ENCODE measurements at regions not wholly inside any gene's neighbourhood (a gene's known extent, or its start where the extent isn't known, plus 50 kb on each side); places are given as distances from the start of the nearest gene placed in this dataset.
A peak's percentile ranks its signal among the peaks of the same experiment; 100 is the strongest.
"Not testable (repeated sequence)": the region's sequence is repeated elsewhere in the genome, so short reads cannot be mapped to it uniquely, and the experiment has no call there.

- no peak for DNase-seq (ENCODE audit: low read depth)
Observed at GRCh38 chr13:44783994-44784707, 205.1 kb downstream of the NUFIP1 start.

GRCh38 chr13:44780591-44781280, 204.6 kb upstream of the TSC22D1 start:
- DNase-seq (ENCODE audit: low read depth) = peak; percentile 31

- DNase-seq (ENCODE audit: low read depth) = no peak
Observed at GRCh38 chr13:44778761-44779484, 202.8 kb upstream of the TSC22D1 start.

GRCh38 chr13:44775290-44775689, 199.2 kb upstream of the TSC22D1 start:
- not testable (repeated sequence) for DNase-seq (ENCODE audit: low read depth)

GRCh38 chr13:44770951-44771350, 194.8 kb upstream of the TSC22D1 start:
- peak; percentile 96 for DNase-seq (ENCODE audit: low read depth)

- no peak for DNase-seq (ENCODE audit: low read depth)
Observed at GRCh38 chr13:44769686-44770085, 193.6 kb upstream of the TSC22D1 start.

GRCh38 chr13:44768775-44769581, 192.8 kb upstream of the TSC22D1 start:
- no peak for DNase-seq (ENCODE audit: low read depth)

GRCh38 chr13:44768239-44768638, 192.1 kb upstream of the TSC22D1 start:
- no peak for DNase-seq (ENCODE audit: low read depth)

- no peak for DNase-seq (ENCODE audit: low read depth)
Observed at GRCh38 chr13:44765001-44765471, 188.9 kb upstream of the TSC22D1 start.

GRCh38 chr13:44764302-44764692, 188.2 kb upstream of the TSC22D1 start:
- DNase-seq (ENCODE audit: low read depth) = peak; percentile 76

GRCh38 chr13:44763615-44764301, 187.6 kb upstream of the TSC22D1 start:
- DNase-seq (ENCODE audit: low read depth) = peak; percentile 66

- no peak for DNase-seq (ENCODE audit: low read depth)
Observed at GRCh38 chr13:44762911-44763310, 186.8 kb upstream of the TSC22D1 start.

GRCh38 chr13:44760434-44760833, 184.3 kb upstream of the TSC22D1 start:
- DNase-seq (ENCODE audit: low read depth) = no peak

GRCh38 chr13:44759384-44760360, 183.5 kb upstream of the TSC22D1 start:
- DNase-seq (ENCODE audit: low read depth) = peak; percentile 45

- peak; percentile 81 for DNase-seq (ENCODE audit: low read depth)
Observed at GRCh38 chr13:44758630-44759383, 182.7 kb upstream of the TSC22D1 start.

- no peak for DNase-seq (ENCODE audit: low read depth)
Observed at GRCh38 chr13:44757671-44758070, 181.5 kb upstream of the TSC22D1 start.

- DNase-seq (ENCODE audit: low read depth) = peak; percentile 18
Observed at GRCh38 chr13:44756276-44756810, 180.2 kb upstream of the TSC22D1 start.

GRCh38 chr13:44755872-44756271, 179.7 kb upstream of the TSC22D1 start:
- peak; percentile 96 for DNase-seq (ENCODE audit: low read depth)

GRCh38 chr13:44752164-44752563, 176.0 kb upstream of the TSC22D1 start:
- DNase-seq (ENCODE audit: low read depth) = peak; percentile 83
